ENCODE measurements at regions not wholly inside any gene's neighbourhood (a gene's known extent, or its start where the extent isn't known, plus 50 kb on each side); places are given as distances from the start of the nearest gene placed in this dataset.
A peak's percentile ranks its signal among the peaks of the same experiment; 100 is the strongest.

- no peak for TF ChIP-seq EZH2phosphoT487 (IDR thresholded peaks at IDR 0.05; ENCODE audit: insufficient read depth, low read depth)
- no peak for TF ChIP-seq EZH2 (IDR thresholded peaks at IDR 0.05; ENCODE audit: insufficient read depth, poor library complexity, severe bottlenecking)
- no peak overlapping the region for H3K9ac ChIP-seq
- H3K27me3 ChIP-seq (replicated peaks; ENCODE audit: insufficient read depth): peaks cover 64% of the 10 kb centered on the region
- H3K9me3 ChIP-seq (ENCODE audit: low read depth): no peaks in the 10 kb centered on the region
- no peaks in the 10 kb centered on the region for H3K79me2 ChIP-seq (ENCODE audit: insufficient read depth)
- H2AFZ ChIP-seq: no peak overlapping the region
- H3K4me2 ChIP-seq (ENCODE audit: unreplicated experiment): no peak overlapping the region
- in situ Hi-C loops (cut with MboI): no loop called here
- no peak overlapping the region for H3K4me3 ChIP-seq
- no peak overlapping the region for H3K27ac ChIP-seq
- no peaks in the 10 kb centered on the region for H3K9me2 ChIP-seq (ENCODE audit: insufficient read depth)
- no peaks in the 10 kb centered on the region for H4K20me1 ChIP-seq (ENCODE audit: insufficient read depth)
- H3K36me3 ChIP-seq (ENCODE audit: low read depth): no peaks in the 10 kb centered on the region
- WGBS, 2 experiments (ENCODE audit: low coverage in 1 of 2, low lambda C conversion rate in 2 of 2, missing lambda C conversion rate in 2 of 2): 66 to 73% methylated on average over 3 of the region's 3 CpGs
- DNase-seq: peak; percentile 49
- H3K4me1 ChIP-seq (ENCODE audit: insufficient read depth): no peaks in the 10 kb centered on the region; the same call in 1 of the 2 replicates
- H3F3A ChIP-seq (ENCODE audit: insufficient read depth): no peaks in the 10 kb centered on the region
Measured at GRCh38 chr7:91351374-91351773, 87.1 kb downstream of the FZD1 start.

GRCh38 chr7:91352091-91352490, 87.9 kb downstream of the FZD1 start:
- no peak overlapping the region for H3K27ac ChIP-seq
- WGBS, 2 experiments (ENCODE audit: low coverage in 1 of 2, low lambda C conversion rate in 2 of 2, missing lambda C conversion rate in 2 of 2): 61 to 64% methylated on average over 4 of the region's 4 CpGs
- in situ Hi-C loops (cut with MboI): no loop called here

GRCh38 chr7:91353848-91354247, 89.6 kb downstream of the FZD1 start:
- no peaks in the 10 kb centered on the region for H3K36me3 ChIP-seq (ENCODE audit: low read depth)
- DNase-seq: no peak
- H4K20me1 ChIP-seq (ENCODE audit: insufficient read depth): no peaks in the 10 kb centered on the region
- TF ChIP-seq EZH2phosphoT487 (IDR thresholded peaks at IDR 0.05; ENCODE audit: insufficient read depth, low read depth) (no peak), EZH2 (IDR thresholded peaks at IDR 0.05; ENCODE audit: insufficient read depth, poor library complexity, severe bottlenecking) (no peak)
- peaks cover 54% of the 10 kb centered on the region for H3K27me3 ChIP-seq (replicated peaks; ENCODE audit: insufficient read depth)
- no peaks in the 10 kb centered on the region for H3F3A ChIP-seq (ENCODE audit: insufficient read depth)
- no peaks in the 10 kb centered on the region; the same call in 1 of the 2 replicates for H3K4me1 ChIP-seq (ENCODE audit: insufficient read depth)
- 4 to 11% methylated on average over 2 of the region's 2 CpGs for WGBS, 2 experiments (ENCODE audit: low coverage in 1 of 2, low lambda C conversion rate in 2 of 2, missing lambda C conversion rate in 2 of 2)
- H3K27ac ChIP-seq: no peak overlapping the region
- in situ Hi-C loops (cut with MboI): no loop called here
- H3K9me3 ChIP-seq (ENCODE audit: low read depth): no peaks in the 10 kb centered on the region
- no peaks in the 10 kb centered on the region for H3K79me2 ChIP-seq (ENCODE audit: insufficient read depth)
- H3K4me2 ChIP-seq (ENCODE audit: unreplicated experiment): no peak overlapping the region
- H2AFZ ChIP-seq: no peak overlapping the region
- no peaks in the 10 kb centered on the region for H3K9me2 ChIP-seq (ENCODE audit: insufficient read depth)
- H3K4me3 ChIP-seq: no peak overlapping the region
- no peak overlapping the region for H3K9ac ChIP-seq

More at GRCh38 chr7:91352091-91352490, 87.9 kb downstream of the FZD1 start:
- no peak for DNase-seq
- H3K79me2 ChIP-seq (ENCODE audit: insufficient read depth): no peaks in the 10 kb centered on the region
- no peaks in the 10 kb centered on the region for H3F3A ChIP-seq (ENCODE audit: insufficient read depth)
- H3K4me2 ChIP-seq (ENCODE audit: unreplicated experiment): no peak overlapping the region
- H3K36me3 ChIP-seq (ENCODE audit: low read depth): no peaks in the 10 kb centered on the region
- H3K4me3 ChIP-seq: no peak overlapping the region
- H3K27me3 ChIP-seq (replicated peaks; ENCODE audit: insufficient read depth): peaks cover 57% of the 10 kb centered on the region
- H3K9me3 ChIP-seq (ENCODE audit: low read depth): no peaks in the 10 kb centered on the region
- no peak overlapping the region for H2AFZ ChIP-seq
- no peaks in the 10 kb centered on the region for H3K9me2 ChIP-seq (ENCODE audit: insufficient read depth)
- no peaks in the 10 kb centered on the region; the same call in 1 of the 2 replicates for H3K4me1 ChIP-seq (ENCODE audit: insufficient read depth)
- H3K9ac ChIP-seq: no peak overlapping the region
- no peaks in the 10 kb centered on the region for H4K20me1 ChIP-seq (ENCODE audit: insufficient read depth)
- TF ChIP-seq EZH2 (IDR thresholded peaks at IDR 0.05; ENCODE audit: insufficient read depth, poor library complexity, severe bottlenecking): no peak

GRCh38 chr7:91355695-91356435, 91.6 kb downstream of the FZD1 start:
- DNase-seq: no peak
- Histone ChIP-seq H3K27ac (no peak overlapping the region), H3K9me2 (ENCODE audit: insufficient read depth) (no peaks in the 10 kb centered on the region), H3K9me3 (ENCODE audit: low read depth) (no peaks in the 10 kb centered on the region), H3K9ac (no peak overlapping the region), H3K4me3 (no peak overlapping the region), H2AFZ (no peak overlapping the region), H3F3A (ENCODE audit: insufficient read depth) (no peaks in the 10 kb centered on the region), H3K27me3 (replicated peaks; ENCODE audit: insufficient read depth) (peaks cover 58% of the 10 kb centered on the region), H4K20me1 (ENCODE audit: insufficient read depth) (no peaks in the 10 kb centered on the region), H3K4me1 (ENCODE audit: insufficient read depth) (no peaks in the 10 kb centered on the region; the same call in 1 of the 2 replicates), H3K79me2 (ENCODE audit: insufficient read depth) (no peaks in the 10 kb centered on the region), H3K36me3 (ENCODE audit: low read depth) (no peaks in the 10 kb centered on the region), H3K4me2 (ENCODE audit: unreplicated experiment) (no peak overlapping the region)
- TF ChIP-seq EZH2 (IDR thresholded peaks at IDR 0.05; ENCODE audit: insufficient read depth, poor library complexity, severe bottlenecking): no peak
- in situ Hi-C loops (cut with MboI): no loop called here
- WGBS, 2 experiments (ENCODE audit: low coverage in 1 of 2, low lambda C conversion rate in 2 of 2, missing lambda C conversion rate in 2 of 2): 75 to 78% methylated on average over 7 of the region's 7 CpGs

GRCh38 chr7:91356915-91357314, 92.7 kb downstream of the FZD1 start:
- TF ChIP-seq EZH2 (IDR thresholded peaks at IDR 0.05; ENCODE audit: insufficient read depth, poor library complexity, severe bottlenecking) (no peak), EZH2phosphoT487 (IDR thresholded peaks at IDR 0.05; ENCODE audit: insufficient read depth, low read depth) (no peak)
- no peak overlapping the region for H3K9ac ChIP-seq
- in situ Hi-C loops (cut with MboI): no loop called here
- no peaks in the 10 kb centered on the region for H3K36me3 ChIP-seq (ENCODE audit: low read depth)
- no peak overlapping the region for H3K4me2 ChIP-seq (ENCODE audit: unreplicated experiment)
- H3K4me1 ChIP-seq (ENCODE audit: insufficient read depth): no peaks in the 10 kb centered on the region
- H4K20me1 ChIP-seq (ENCODE audit: insufficient read depth): no peaks in the 10 kb centered on the region
- no peak overlapping the region for H3K4me3 ChIP-seq
- no peak for DNase-seq
- H3F3A ChIP-seq (ENCODE audit: insufficient read depth): no peaks in the 10 kb centered on the region
- H3K27ac ChIP-seq: no peak overlapping the region
- H3K27me3 ChIP-seq (replicated peaks; ENCODE audit: insufficient read depth): peaks cover 63% of the 10 kb centered on the region
- H3K9me3 ChIP-seq (ENCODE audit: low read depth): no peaks in the 10 kb centered on the region
- no peaks in the 10 kb centered on the region for H3K79me2 ChIP-seq (ENCODE audit: insufficient read depth)
- H3K9me2 ChIP-seq (ENCODE audit: insufficient read depth): no peaks in the 10 kb centered on the region
- no peak overlapping the region for H2AFZ ChIP-seq

Measured in GM23248 (cell line).